Vagina (tissue), 2 donors: ENCODE measurements at regions not wholly inside any gene's neighbourhood (a gene's known extent, or its start where the extent isn't known, plus 50 kb on each side); places are given as distances from the start of the nearest gene placed in this dataset.

ENCODE experiments used
- POLR2A ChIP-seq, 2 donors: fragments of 450-650 bp; IDR thresholded peaks; one replicate each; pipeline ENCODE4 v1.6.1; 2017; ENCODE audit warnings: antibody characterized with exemption in 2 of 2, mild to moderate bottlenecking in 2 of 2, moderate library complexity in 2 of 2
- POLR2AphosphoS5 ChIP-seq, 2 donors: sonication (generic); formaldehyde crosslinking; IDR thresholded peaks; one replicate each; pipeline ENCODE4 v1.9.0; 2017; ENCODE audit warnings: antibody characterized with exemption in 2 of 2, mild to moderate bottlenecking in 2 of 2, low read depth in 1 of 2; ENCODE audit not compliant: insufficient read depth in 1 of 2
- TF ChIP-seq, protein P1 (sequence below), 3 experiments: fragments of 450-650 bp in 2 of 3; fragments of 200-600 bp in 1 of 3; sonication (generic) in 1 of 3; IDR thresholded peaks; one replicate each; pipeline ENCODE4 v1.5.1; 2017 to 2019; ENCODE audit warnings: antibody characterized with exemption in 3 of 3, mild to moderate bottlenecking in 2 of 3, moderate library complexity in 2 of 3

DNA sequence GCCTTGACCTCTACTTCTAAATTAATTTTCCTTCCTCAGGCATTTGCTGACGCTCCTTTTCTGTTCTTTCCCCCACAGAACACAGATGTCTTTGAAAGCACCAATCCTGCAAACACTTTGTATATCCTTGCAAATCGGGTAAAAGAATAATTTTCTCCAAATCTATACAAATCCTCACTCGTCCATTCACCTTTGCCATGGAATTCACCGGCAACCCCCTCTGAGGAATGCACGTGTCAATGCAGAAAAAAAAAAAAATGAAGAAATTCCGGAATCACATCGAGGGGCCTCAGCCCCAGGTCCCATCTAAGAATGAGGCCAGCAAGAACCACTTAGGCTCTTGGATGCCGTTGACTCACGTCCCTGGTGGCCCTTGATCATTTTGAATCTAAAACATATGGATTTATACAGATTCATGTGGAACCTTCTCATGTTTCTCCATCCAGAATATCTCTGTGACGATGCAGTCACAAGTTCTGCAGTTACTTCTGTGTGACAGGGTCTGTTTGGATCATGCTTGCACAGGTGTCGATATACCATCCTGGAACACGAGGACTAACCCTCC is 136.9 kb downstream of the RBFOX3 start:
- TF ChIP-seq, protein P1, sequence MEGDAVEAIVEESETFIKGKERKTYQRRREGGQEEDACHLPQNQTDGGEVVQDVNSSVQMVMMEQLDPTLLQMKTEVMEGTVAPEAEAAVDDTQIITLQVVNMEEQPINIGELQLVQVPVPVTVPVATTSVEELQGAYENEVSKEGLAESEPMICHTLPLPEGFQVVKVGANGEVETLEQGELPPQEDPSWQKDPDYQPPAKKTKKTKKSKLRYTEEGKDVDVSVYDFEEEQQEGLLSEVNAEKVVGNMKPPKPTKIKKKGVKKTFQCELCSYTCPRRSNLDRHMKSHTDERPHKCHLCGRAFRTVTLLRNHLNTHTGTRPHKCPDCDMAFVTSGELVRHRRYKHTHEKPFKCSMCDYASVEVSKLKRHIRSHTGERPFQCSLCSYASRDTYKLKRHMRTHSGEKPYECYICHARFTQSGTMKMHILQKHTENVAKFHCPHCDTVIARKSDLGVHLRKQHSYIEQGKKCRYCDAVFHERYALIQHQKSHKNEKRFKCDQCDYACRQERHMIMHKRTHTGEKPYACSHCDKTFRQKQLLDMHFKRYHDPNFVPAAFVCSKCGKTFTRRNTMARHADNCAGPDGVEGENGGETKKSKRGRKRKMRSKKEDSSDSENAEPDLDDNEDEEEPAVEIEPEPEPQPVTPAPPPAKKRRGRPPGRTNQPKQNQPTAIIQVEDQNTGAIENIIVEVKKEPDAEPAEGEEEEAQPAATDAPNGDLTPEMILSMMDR (IDR thresholded peaks at IDR 0.05), result no peak
- TF ChIP-seq POLR2A (IDR thresholded peaks at IDR 0.05) (no peak), POLR2AphosphoS5 (IDR thresholded peaks at IDR 0.05; ENCODE audit: insufficient read depth in 1 of 2, low read depth in 1 of 2) (no peak)
